ENCODE measurements at regions not wholly inside any gene's neighbourhood (a gene's known extent, or its start where the extent isn't known, plus 50 kb on each side); places are given as distances from the start of the nearest gene placed in this dataset.

DNA sequence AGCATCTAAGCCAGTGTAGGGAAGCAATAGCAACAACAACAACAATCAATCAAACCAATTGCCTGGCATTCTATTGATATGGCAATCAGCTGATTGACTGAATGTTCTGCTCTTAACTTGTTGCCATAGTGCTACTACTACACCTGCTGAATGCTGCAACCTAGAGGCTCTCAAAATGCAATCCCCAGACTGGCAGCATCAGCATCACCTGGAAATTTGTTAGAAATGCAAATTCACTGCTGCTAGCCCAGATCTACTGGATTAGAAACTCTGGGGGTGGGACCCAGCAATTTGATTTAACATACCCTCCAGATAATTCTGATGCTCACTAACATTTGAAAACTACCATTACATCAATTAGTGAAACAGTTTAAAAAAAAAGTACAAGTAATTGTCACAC, 363.6 kb downstream of the SNAPC1 start:
- DNase-seq (ENCODE audit: insufficient read length, low spot score) (no peak), FAIRE-seq (peak; percentile 35)
- TF ChIP-seq, protein P1, sequence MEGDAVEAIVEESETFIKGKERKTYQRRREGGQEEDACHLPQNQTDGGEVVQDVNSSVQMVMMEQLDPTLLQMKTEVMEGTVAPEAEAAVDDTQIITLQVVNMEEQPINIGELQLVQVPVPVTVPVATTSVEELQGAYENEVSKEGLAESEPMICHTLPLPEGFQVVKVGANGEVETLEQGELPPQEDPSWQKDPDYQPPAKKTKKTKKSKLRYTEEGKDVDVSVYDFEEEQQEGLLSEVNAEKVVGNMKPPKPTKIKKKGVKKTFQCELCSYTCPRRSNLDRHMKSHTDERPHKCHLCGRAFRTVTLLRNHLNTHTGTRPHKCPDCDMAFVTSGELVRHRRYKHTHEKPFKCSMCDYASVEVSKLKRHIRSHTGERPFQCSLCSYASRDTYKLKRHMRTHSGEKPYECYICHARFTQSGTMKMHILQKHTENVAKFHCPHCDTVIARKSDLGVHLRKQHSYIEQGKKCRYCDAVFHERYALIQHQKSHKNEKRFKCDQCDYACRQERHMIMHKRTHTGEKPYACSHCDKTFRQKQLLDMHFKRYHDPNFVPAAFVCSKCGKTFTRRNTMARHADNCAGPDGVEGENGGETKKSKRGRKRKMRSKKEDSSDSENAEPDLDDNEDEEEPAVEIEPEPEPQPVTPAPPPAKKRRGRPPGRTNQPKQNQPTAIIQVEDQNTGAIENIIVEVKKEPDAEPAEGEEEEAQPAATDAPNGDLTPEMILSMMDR (IDR thresholded peaks at IDR 0.05; ENCODE audit: insufficient read depth, missing control alignments) = no peak

DNA sequence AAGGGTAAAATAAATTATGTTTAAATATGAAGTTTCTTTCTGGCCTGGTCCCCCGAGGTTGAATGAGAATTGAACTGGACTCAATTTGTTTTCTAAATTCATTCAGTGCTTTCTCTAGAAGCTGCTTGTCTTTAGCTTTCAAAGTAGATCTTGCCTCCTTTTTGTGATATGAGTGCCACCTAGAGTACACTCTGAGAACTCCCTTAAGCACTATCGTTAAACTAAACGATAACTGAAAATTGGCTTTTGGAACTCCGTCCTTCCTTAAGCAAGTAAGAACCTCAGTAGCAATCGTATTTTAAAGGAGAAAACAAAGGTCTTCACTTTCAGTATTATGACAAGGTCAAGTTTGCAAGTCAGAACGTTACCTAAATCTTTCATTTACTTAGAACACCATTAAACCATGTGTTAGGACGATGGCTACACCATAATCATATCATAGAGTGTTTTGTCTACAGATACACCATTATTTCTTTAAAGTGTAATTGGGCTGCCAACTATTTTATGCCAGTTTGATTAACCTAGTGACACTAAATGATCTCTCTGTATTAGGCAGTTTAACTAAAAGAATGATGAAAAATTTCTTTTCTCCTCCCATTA, 364.8 kb downstream of the SNAPC1 start:
- TF ChIP-seq, protein P1 (IDR thresholded peaks at IDR 0.05; ENCODE audit: insufficient read depth, missing control alignments) = peak; percentile 93
- DNase-seq (ENCODE audit: insufficient read length, low spot score) (no peak), FAIRE-seq (peak; percentile 98)

DNA sequence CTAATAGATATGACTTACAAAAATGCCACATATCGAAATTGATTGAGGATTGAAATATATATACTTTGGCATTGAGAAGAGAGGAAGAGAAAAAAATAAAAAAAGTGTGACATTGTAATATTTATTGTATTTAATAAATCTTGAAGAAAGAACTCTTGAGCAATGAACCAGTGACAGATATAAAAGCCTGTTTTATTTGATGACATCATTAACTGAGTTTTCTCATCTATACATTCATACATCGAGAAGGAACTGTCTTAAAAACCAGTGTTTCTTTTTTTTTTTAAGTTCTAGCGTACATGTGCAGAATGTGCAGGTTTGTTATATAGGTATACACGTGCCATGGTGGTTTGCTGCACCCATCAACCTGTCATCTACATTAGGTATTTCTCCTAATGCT, 368.2 kb downstream of the SNAPC1 start:
- TF ChIP-seq, protein P1 (IDR thresholded peaks at IDR 0.05; ENCODE audit: insufficient read depth, missing control alignments) = no peak
- FAIRE-seq (no peak), DNase-seq (ENCODE audit: insufficient read length, low spot score) (no peak)

DNA sequence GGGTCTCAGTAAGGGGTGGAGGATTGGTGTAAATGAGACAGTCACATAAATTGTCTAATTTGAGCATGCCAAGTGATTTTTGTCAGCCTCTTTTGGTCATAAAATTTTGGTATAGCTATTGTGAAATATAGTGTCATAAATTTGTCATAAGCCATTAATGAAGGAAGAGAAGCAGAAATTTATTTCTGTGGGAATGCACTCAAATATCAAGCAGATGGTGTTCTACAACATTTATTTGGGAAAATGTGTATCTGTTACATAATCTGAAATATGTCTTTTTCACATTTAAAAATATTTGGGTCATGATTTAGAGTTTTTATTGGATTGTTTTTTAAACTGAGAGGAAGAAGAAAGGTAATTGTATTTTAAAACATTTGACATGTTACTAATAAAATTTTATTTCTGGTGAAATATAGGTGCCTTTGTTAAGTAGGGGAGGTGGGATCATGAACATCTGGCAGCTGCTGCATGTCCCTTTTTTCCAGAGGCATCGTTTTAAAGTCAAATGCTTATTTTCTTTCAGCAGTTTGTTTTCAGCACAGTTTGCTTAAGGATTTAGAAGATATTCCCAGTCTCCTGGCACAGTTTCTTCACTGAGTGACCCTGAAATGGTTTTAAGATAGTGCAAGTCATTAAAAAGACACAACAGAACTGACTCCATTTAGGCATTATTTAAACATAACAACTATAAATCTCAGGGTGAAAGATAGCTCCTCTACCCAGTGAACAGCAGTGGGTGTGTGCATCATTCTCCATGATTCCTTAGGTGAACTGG, 371.7 kb downstream of the SNAPC1 start:
- no peak for FAIRE-seq
- TF ChIP-seq, protein P1 (IDR thresholded peaks at IDR 0.05; ENCODE audit: insufficient read depth, missing control alignments) = no peak

DNA sequence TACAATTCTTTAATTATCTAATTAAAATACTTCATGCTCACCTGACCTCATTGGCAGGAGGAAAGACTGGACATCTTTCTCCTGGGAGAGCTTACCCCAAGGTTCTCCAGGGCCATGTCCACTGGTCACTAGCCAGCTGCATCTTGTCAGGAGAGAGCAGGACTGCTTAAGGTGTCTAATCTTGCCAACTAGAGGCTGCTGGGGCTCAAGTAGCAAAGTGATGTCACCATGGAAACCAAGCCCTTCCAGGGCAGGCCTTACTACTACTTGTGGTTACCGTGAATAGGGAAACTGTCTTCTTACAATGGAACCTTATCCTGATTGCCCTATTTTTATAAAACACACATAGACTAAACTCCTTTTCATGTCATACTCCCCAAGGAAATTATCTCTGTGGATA, 376.4 kb downstream of the SNAPC1 start:
- TF ChIP-seq, protein P1 (IDR thresholded peaks at IDR 0.05; ENCODE audit: insufficient read depth, missing control alignments) = no peak
- no peak for FAIRE-seq
- no peak for DNase-seq (ENCODE audit: insufficient read length, low spot score)

More for the DNA sequence above, 371.7 kb downstream of the SNAPC1 start:
- DNase-seq (ENCODE audit: insufficient read length, low spot score) = no peak

DNA sequence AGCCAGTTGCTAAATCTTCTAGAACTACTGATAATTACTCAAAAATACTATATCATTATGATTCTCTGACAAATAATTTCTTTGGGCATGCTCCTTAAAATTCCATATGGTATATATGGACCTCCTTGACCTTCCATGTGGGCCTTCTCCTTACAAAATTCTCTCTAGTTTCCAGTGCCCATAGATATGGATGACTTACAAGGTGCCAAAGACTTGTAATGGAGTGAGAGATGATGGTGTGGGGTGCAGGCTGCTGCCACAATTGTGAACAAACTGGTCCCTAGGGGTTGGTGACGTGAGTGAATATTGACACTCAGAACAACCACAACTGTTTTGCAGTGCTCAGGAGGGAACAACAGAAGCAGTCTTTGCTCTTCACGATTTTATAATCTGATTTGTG, 378.9 kb downstream of the SNAPC1 start:
- FAIRE-seq (no peak), DNase-seq (ENCODE audit: insufficient read length, low spot score) (no peak)
- TF ChIP-seq, protein P1 (IDR thresholded peaks at IDR 0.05; ENCODE audit: insufficient read depth, missing control alignments) = no peak

DNA sequence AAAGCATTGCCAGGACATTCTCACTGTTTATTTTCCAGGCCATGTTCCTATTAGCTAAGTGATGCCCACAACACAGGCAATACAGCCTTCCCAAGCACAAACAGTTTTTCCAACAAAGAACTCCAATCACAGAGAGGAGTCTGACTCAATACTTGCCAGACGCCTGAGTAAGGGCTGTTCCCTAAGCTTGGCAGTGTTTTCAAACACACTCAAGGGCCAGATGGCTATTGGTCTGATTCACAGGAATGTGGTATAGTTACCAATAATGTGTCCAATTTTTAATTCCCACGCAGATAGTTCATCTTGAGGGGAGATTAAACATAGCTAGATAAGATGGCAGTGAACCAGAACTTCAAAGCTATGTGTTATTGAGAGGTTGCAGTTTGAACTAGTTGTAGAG, 381.0 kb downstream of the SNAPC1 start:
- TF ChIP-seq, protein P1 (IDR thresholded peaks at IDR 0.05; ENCODE audit: insufficient read depth, missing control alignments) = no peak
- no peak for DNase-seq (ENCODE audit: insufficient read length, low spot score)

More for the DNA sequence above, 381.0 kb downstream of the SNAPC1 start:
- FAIRE-seq = no peak
